HEK293 (cell line): ENCODE measurements at regions not wholly inside any gene's neighbourhood (a gene's known extent, or its start where the extent isn't known, plus 50 kb on each side); places are given as distances from the start of the nearest gene placed in this dataset.

Source experiments
- CTCF ChIA-PET: fragments of 350-600 bp; formaldehyde crosslinking; extraction: SDS; loops from one replicate; lab custom pipeline; 2021; ENCODE audit warnings: antibody characterized with exemption; lab: Yijun Ruan, JAX
- POLR2A ChIA-PET: fragments of 300-600 bp; formaldehyde crosslinking; extraction: SDS; loops from one replicate; lab custom pipeline; 2020; ENCODE audit warnings: antibody characterized with exemption, inconsistent platforms; lab: Yijun Ruan, JAX
- H3K27ac ChIP-seq: fragments of 200-500 bp; sonication (Bioruptor generic); 2 replicates; pipeline ENCODE4 v1.5.1; 2014; ENCODE audit warnings: low read depth, low read length, control low read depth, inconsistent platforms; ENCODE audit errors: extremely low read depth
- H3K36me3 ChIP-seq, 2 experiments: fragments of 200-500 bp in 1 of 2; sonication (Bioruptor generic) in 1 of 2; 1 replicate in 1 of 2; 2 replicates in 1 of 2; pipeline ENCODE4 v1.5.1; 2014 to 2017; ENCODE audit warnings: inconsistent platforms in 2 of 2, low read length in 2 of 2; ENCODE audit not compliant: control insufficient read depth in 2 of 2, insufficient read depth in 1 of 2
- H3K4me1 ChIP-seq: fragments of 200-500 bp; sonication (Bioruptor generic); 2 replicates; pipeline ENCODE4 v1.5.1; 2014; ENCODE audit warnings: mild to moderate bottlenecking, low read length, inconsistent platforms; ENCODE audit not compliant: control insufficient read depth, insufficient read depth
- H3K4me3 ChIP-seq: 2 replicates; pipeline ENCODE4 v1.5.1; 2011; ENCODE audit warnings: low read depth, mild to moderate bottlenecking, control low read depth, low read length, moderate library complexity
- H3K9me3 ChIP-seq: fragments of 200-500 bp; sonication (Bioruptor generic); 2 replicates; pipeline ENCODE4 v1.5.1; 2014; ENCODE audit warnings: low read depth, low read length, inconsistent platforms; ENCODE audit not compliant: control insufficient read depth, insufficient read depth
- HIC1 ChIP-seq: fragments of 450-650 bp; formaldehyde crosslinking; IDR thresholded peaks from 2 replicates; pipeline ENCODE4 v1.5.1; 2016; ENCODE audit warnings: missing biosample characterization, missing genetic modification characterization
- HOXA7 ChIP-seq: sonication (generic); formaldehyde crosslinking; IDR thresholded peaks from 2 replicates; pipeline ENCODE4 v1.8.1; 2022; ENCODE audit warnings: missing genetic modification reagents, borderline replicate concordance
- KLF17 ChIP-seq: fragments of 450-650 bp; formaldehyde crosslinking; IDR thresholded peaks from 2 replicates; pipeline ENCODE4 v1.5.1; 2016; ENCODE audit warnings: missing biosample characterization, missing genetic modification characterization
- MYNN ChIP-seq: fragments of 450-650 bp; formaldehyde crosslinking; IDR thresholded peaks from 2 replicates; pipeline ENCODE4 v1.5.1; 2016; ENCODE audit warnings: missing biosample characterization, missing genetic modification characterization, borderline replicate concordance
- PRDM4 ChIP-seq: fragments of 450-650 bp; formaldehyde crosslinking; IDR thresholded peaks from 2 replicates; pipeline ENCODE4 v1.5.1; 2017; ENCODE audit warnings: missing biosample characterization, missing genetic modification characterization
- SETDB1 ChIP-seq: IDR thresholded peaks from one replicate; pipeline ENCODE4 v1.6.1; 2017; ENCODE audit warnings: mild to moderate bottlenecking, low read length, moderate library complexity, mixed read lengths; ENCODE audit not compliant: insufficient read length
- ZBTB20 ChIP-seq: fragments of 450-650 bp; formaldehyde crosslinking; IDR thresholded peaks from 2 replicates; pipeline ENCODE4 v1.5.1; 2016; ENCODE audit warnings: missing biosample characterization, missing genetic modification characterization
- ZBTB8A ChIP-seq: fragments of 450-650 bp; formaldehyde crosslinking; IDR thresholded peaks from 2 replicates; pipeline ENCODE4 v1.5.1; 2016; ENCODE audit warnings: missing biosample characterization, missing genetic modification characterization
- ZNF132 ChIP-seq: fragments of 450-650 bp; formaldehyde crosslinking; IDR thresholded peaks from 2 replicates; pipeline ENCODE4 v1.5.1; 2017; ENCODE audit warnings: missing biosample characterization, missing genetic modification characterization, borderline replicate concordance
- ZNF266 ChIP-seq: fragments of 450-650 bp; formaldehyde crosslinking; IDR thresholded peaks from 2 replicates; pipeline ENCODE4 v1.5.1; 2016; ENCODE audit warnings: missing biosample characterization, missing genetic modification characterization, low read depth
- ZNF280D ChIP-seq: fragments of 450-650 bp; formaldehyde crosslinking; IDR thresholded peaks from 2 replicates; pipeline ENCODE4 v1.5.1; 2016; ENCODE audit warnings: missing biosample characterization, missing genetic modification characterization
- ZNF292 ChIP-seq: fragments of 450-650 bp; formaldehyde crosslinking; IDR thresholded peaks from 2 replicates; pipeline ENCODE4 v1.5.1; 2016; ENCODE audit warnings: low read depth, missing biosample characterization, missing genetic modification characterization, borderline replicate concordance
- ZNF335 ChIP-seq: fragments of 450-650 bp; formaldehyde crosslinking; conservative IDR thresholded peaks from 2 replicates; pipeline ENCODE4 v1.5.1; 2016; ENCODE audit warnings: missing biosample characterization, missing genetic modification characterization
- ZNF354C ChIP-seq: fragments of 450-650 bp; formaldehyde crosslinking; IDR thresholded peaks from 2 replicates; pipeline ENCODE4 v1.5.1; 2016; ENCODE audit warnings: missing biosample characterization, missing genetic modification characterization, low read depth, borderline replicate concordance
- ZNF37A ChIP-seq: fragments of 450-650 bp; IDR thresholded peaks from 2 replicates; pipeline ENCODE4 v1.5.1; 2018; ENCODE audit warnings: missing biosample characterization, missing genetic modification characterization
- ZNF404 ChIP-seq: fragments of 450-650 bp; formaldehyde crosslinking; IDR thresholded peaks from 2 replicates; pipeline ENCODE4 v1.5.1; 2017; ENCODE audit warnings: missing biosample characterization, missing genetic modification characterization
- ZNF473 ChIP-seq: fragments of 450-650 bp; formaldehyde crosslinking; IDR thresholded peaks from 2 replicates; pipeline ENCODE4 v1.5.1; 2017; ENCODE audit warnings: missing biosample characterization, missing genetic modification characterization
- ZNF510 ChIP-seq: fragments of 450-650 bp; formaldehyde crosslinking; IDR thresholded peaks from 2 replicates; pipeline ENCODE4 v1.5.1; 2018; ENCODE audit warnings: mild to moderate bottlenecking, missing genetic modification characterization, missing biosample characterization; ENCODE audit not compliant: insufficient replicate concordance
- ZNF549 ChIP-seq: fragments of 450-650 bp; IDR thresholded peaks from 2 replicates; pipeline ENCODE4 v1.5.1; 2018; ENCODE audit warnings: missing biosample characterization, missing genetic modification characterization, mild to moderate bottlenecking, inconsistent platforms, moderate library complexity
- ZNF623 ChIP-seq: fragments of 450-650 bp; formaldehyde crosslinking; IDR thresholded peaks from 2 replicates; pipeline ENCODE4 v1.5.1; 2016; ENCODE audit warnings: missing biosample characterization, missing genetic modification characterization
- ZNF639 ChIP-seq: fragments of 450-650 bp; formaldehyde crosslinking; IDR thresholded peaks from 2 replicates; pipeline ENCODE4 v1.5.1; 2016; ENCODE audit warnings: missing biosample characterization, missing genetic modification characterization
- ZNF660 ChIP-seq: fragments of 450-650 bp; IDR thresholded peaks from 2 replicates; pipeline ENCODE4 v1.5.1; 2018; ENCODE audit warnings: missing biosample characterization, mild to moderate bottlenecking, missing genetic modification characterization
- ZNF664 ChIP-seq: fragments of 450-650 bp; formaldehyde crosslinking; IDR thresholded peaks from 2 replicates; pipeline ENCODE4 v1.5.1; 2016; ENCODE audit warnings: missing biosample characterization, missing genetic modification characterization
- ZNF747 ChIP-seq: fragments of 450-650 bp; formaldehyde crosslinking; IDR thresholded peaks from 2 replicates; pipeline ENCODE4 v1.5.1; 2016; ENCODE audit warnings: missing biosample characterization, missing genetic modification characterization
- ZSCAN16 ChIP-seq: fragments of 450-650 bp; formaldehyde crosslinking; IDR thresholded peaks from 2 replicates; pipeline ENCODE4 v1.5.1; 2016; ENCODE audit warnings: missing biosample characterization, missing genetic modification characterization
- ZSCAN5A ChIP-seq: fragments of 450-650 bp; formaldehyde crosslinking; IDR thresholded peaks from 2 replicates; pipeline ENCODE4 v1.5.1; 2016; ENCODE audit warnings: missing biosample characterization, missing genetic modification characterization

GRCh38 chr7:118826246-118826645 lies 601.7 kb downstream of the ANKRD7 start:
- no peaks in the 10 kb centered on the region for H3K9me3 ChIP-seq
- H3K4me1 ChIP-seq: no peaks in the 10 kb centered on the region
- H3K27ac ChIP-seq: no peak overlapping the region
- POLR2A ChIA-PET: no interaction called here
- no peak overlapping the region for H3K4me3 ChIP-seq
- H3K36me3 ChIP-seq: no peaks in the 10 kb centered on the region
- CTCF ChIA-PET: no interaction called here
- no peak for TF ChIP-seq ZNF37A (tag by site-specific recombination)
- no peak for TF ChIP-seq ZNF510
- TF ChIP-seq ZBTB8A (tag by site-specific recombination): no peak
- TF ChIP-seq MYNN: no peak
- TF ChIP-seq ZNF335 (tag by site-specific recombination): no peak
- no peak for TF ChIP-seq ZNF354C
- no peak for TF ChIP-seq ZNF473 (tag by site-specific recombination)
- TF ChIP-seq ZNF280D (tag by site-specific recombination): no peak
- no peak for TF ChIP-seq ZNF132 (tag by site-specific recombination)
- no peak for TF ChIP-seq ZNF292
- no peak for TF ChIP-seq ZNF549 (tag by site-specific recombination)
- TF ChIP-seq HIC1: no peak
- TF ChIP-seq ZNF623 (tag by site-specific recombination): no peak
- TF ChIP-seq KLF17 (tag by site-specific recombination): no peak
- no peak for TF ChIP-seq ZNF639 (tag by site-specific recombination)

GRCh38 chr7:118836933-118837332 lies 612.4 kb downstream of the ANKRD7 start:
- CTCF ChIA-PET: no interaction called here
- POLR2A ChIA-PET: no interaction called here
- no peak overlapping the region for H3K4me3 ChIP-seq
- no peak overlapping the region for H3K27ac ChIP-seq
- no peaks in the 10 kb centered on the region for H3K36me3 ChIP-seq
- H3K9me3 ChIP-seq: no peaks in the 10 kb centered on the region
- H3K4me1 ChIP-seq: no peaks in the 10 kb centered on the region
- TF ChIP-seq ZNF747 (tag by site-specific recombination) (no peak), ZNF266 (tag by site-specific recombination) (no peak), ZNF404 (tag by site-specific recombination) (no peak), ZSCAN5A (tag by site-specific recombination) (no peak), ZNF664 (no peak), ZNF660 (no peak), ZSCAN16 (tag by site-specific recombination) (no peak), HOXA7 (CRISPR knock-in tag) (no peak), PRDM4 (tag by site-specific recombination) (no peak), ZNF354C (no peak), ZBTB20 (tag by site-specific recombination) (no peak), SETDB1 (no peak)
